ENCODE measurements at regions not wholly inside any gene's neighbourhood (a gene's known extent, or its start where the extent isn't known, plus 50 kb on each side); places are given as distances from the start of the nearest gene placed in this dataset.
"Not testable (repeated sequence)": the region's sequence is repeated elsewhere in the genome, so short reads cannot be mapped to it uniquely, and the experiment has no call there.

GRCh38 chr7:155396661-155397060 is 61.3 kb upstream of the EN2 start:
- Histone ChIP-seq H2AFZ (ENCODE audit: control insufficient read depth, low read length) (no peak overlapping the region), H3K9ac (ENCODE audit: control insufficient read depth, extremely low read depth, insufficient read depth, low read length) (no peak overlapping the region), H3K36me3 (ENCODE audit: control insufficient read depth in 2 of 2, extremely low read depth in 1 of 2, insufficient read depth in 2 of 2, low read length in 2 of 2) (no peaks in the 10 kb centered on the region), H3K79me2 (ENCODE audit: control insufficient read depth, insufficient read depth, low read length) (no peaks in the 10 kb centered on the region), H3K27ac (ENCODE audit: control insufficient read depth, insufficient read depth, low read length) (no peak overlapping the region), H3K9me1 (ENCODE audit: control insufficient read depth, extremely low read depth, insufficient read depth, low read length) (no peaks in the 10 kb centered on the region), H3K4me3 (ENCODE audit: control insufficient read depth in 2 of 3, extremely low read depth in 1 of 3, insufficient read depth in 2 of 3, low read depth in 1 of 3, low read length in 3 of 3) (no peak overlapping the region), H3K4me1 (ENCODE audit: control insufficient read depth, extremely low read depth, insufficient read depth, low read length) (no peaks in the 10 kb centered on the region), H4K20me1 (ENCODE audit: control insufficient read depth, extremely low read depth, insufficient read depth, low read length) (no peaks in the 10 kb centered on the region), H3K27me3 (ENCODE audit: control insufficient read depth, extremely low read depth, insufficient read depth, low read length) (peaks cover 9% of the 10 kb centered on the region), H3K9me3 (ENCODE audit: control insufficient read depth, low read depth, low read length) (no peaks in the 10 kb centered on the region), H3K4me2 (ENCODE audit: control insufficient read depth, extremely low read depth, insufficient read depth, low read depth, low read length) (no peak overlapping the region)
- dilution Hi-C loops (cut with MboI; ENCODE audit: extremely low pct_ligation_motif_present, low sequenced_read_pairs), result no loop called here
- DNase-seq (ENCODE audit: low read depth, low spot score) (no peak), FAIRE-seq (no peak)
- TF ChIP-seq EZH2 (IDR thresholded peaks at IDR 0.05; ENCODE audit: low read length) (no peak), CTCF (optimal IDR thresholded peaks at IDR 0.05 in 1 of 3, IDR thresholded peaks at IDR 0.05 in 1 of 3, conservative IDR thresholded peaks at IDR 0.05 in 1 of 3; ENCODE audit: extremely low read depth in 1 of 3, insufficient read depth in 2 of 3, low read length in 3 of 3) (no peak)

- H3K36me3 ChIP-seq (ENCODE audit: control insufficient read depth in 2 of 2, extremely low read depth in 1 of 2, insufficient read depth in 2 of 2, low read length in 2 of 2); H3K9me1 ChIP-seq (ENCODE audit: control insufficient read depth, extremely low read depth, insufficient read depth, low read length); H3K4me3 ChIP-seq (ENCODE audit: control insufficient read depth in 2 of 3, extremely low read depth in 1 of 3, insufficient read depth in 2 of 3, low read depth in 1 of 3, low read length in 3 of 3); DNase-seq (ENCODE audit: low read depth, low spot score); H3K9ac ChIP-seq (ENCODE audit: control insufficient read depth, extremely low read depth, insufficient read depth, low read length); FAIRE-seq; H2AFZ ChIP-seq (ENCODE audit: control insufficient read depth, low read length); H3K9me3 ChIP-seq (ENCODE audit: control insufficient read depth, low read depth, low read length); H3K4me1 ChIP-seq (ENCODE audit: control insufficient read depth, extremely low read depth, insufficient read depth, low read length); H3K79me2 ChIP-seq (ENCODE audit: control insufficient read depth, insufficient read depth, low read length); H3K4me2 ChIP-seq (ENCODE audit: control insufficient read depth, extremely low read depth, insufficient read depth, low read depth, low read length); H4K20me1 ChIP-seq (ENCODE audit: control insufficient read depth, extremely low read depth, insufficient read depth, low read length); H3K27ac ChIP-seq (ENCODE audit: control insufficient read depth, insufficient read depth, low read length); dilution Hi-C loops (cut with MboI; ENCODE audit: extremely low pct_ligation_motif_present, low sequenced_read_pairs): not testable (repeated sequence)
- peaks cover 13% of the 10 kb centered on the region for H3K27me3 ChIP-seq (ENCODE audit: control insufficient read depth, extremely low read depth, insufficient read depth, low read length)
Observed at GRCh38 chr7:155397758-155398714, 59.9 kb upstream of the EN2 start.
